HG02610 (cell line): ENCODE measurements at regions not wholly inside any gene's neighbourhood (a gene's known extent, or its start where the extent isn't known, plus 50 kb on each side); places are given as distances from the start of the nearest gene placed in this dataset.

Source experiments
- ATAC-seq: cut with Tn5 transposase; IDR thresholded peaks from one replicate; pipeline ENCODE4 v1.9.1; 2021; ENCODE audit warnings: mild to moderate bottlenecking, moderate library complexity; ENCODE audit not compliant: unreplicated experiment

GRCh38 chr18:46291149-46291548 lies 187.0 kb downstream of the HAUS1 start:
- ATAC-seq, result no peak

- ATAC-seq, result no peak
Observed at GRCh38 chr18:46293742-46294181, 189.6 kb downstream of the HAUS1 start.

GRCh38 chr18:46294318-46294717 lies 190.1 kb downstream of the HAUS1 start:
- ATAC-seq, result no peak

GRCh38 chr18:46294751-46295150 lies 190.6 kb downstream of the HAUS1 start:
- ATAC-seq, result no peak

- ATAC-seq, result no peak
Observed at GRCh38 chr18:46295416-46295815, 191.2 kb downstream of the HAUS1 start.

- ATAC-seq, result no peak
Observed at GRCh38 chr18:46296656-46297055, 192.5 kb downstream of the HAUS1 start.

- ATAC-seq, result no peak
Observed at GRCh38 chr18:46297124-46297523, 192.9 kb downstream of the HAUS1 start.

GRCh38 chr18:46297621-46298020 lies 193.4 kb downstream of the HAUS1 start:
- no peak for ATAC-seq

DNA sequence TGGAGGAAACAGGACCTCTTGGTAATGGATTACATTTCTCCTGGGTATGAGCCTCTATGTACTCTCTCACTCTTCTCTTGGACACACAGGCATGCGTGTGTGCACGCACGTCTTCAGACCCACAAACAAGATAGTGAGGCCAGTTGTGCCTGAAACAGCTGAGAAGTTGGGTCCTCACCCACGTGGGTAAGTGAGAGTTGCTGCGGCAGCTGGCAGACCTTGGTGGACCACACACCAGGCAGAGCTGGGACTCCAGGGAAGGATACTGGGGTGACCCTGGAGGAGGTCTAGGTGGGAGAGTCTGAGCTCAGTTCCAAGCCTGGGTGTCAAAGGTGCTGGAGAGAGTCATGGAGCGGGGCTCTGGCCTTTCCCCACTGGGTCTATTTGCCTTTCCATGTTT lies 194.3 kb downstream of the HAUS1 start:
- ATAC-seq, result no peak

DNA sequence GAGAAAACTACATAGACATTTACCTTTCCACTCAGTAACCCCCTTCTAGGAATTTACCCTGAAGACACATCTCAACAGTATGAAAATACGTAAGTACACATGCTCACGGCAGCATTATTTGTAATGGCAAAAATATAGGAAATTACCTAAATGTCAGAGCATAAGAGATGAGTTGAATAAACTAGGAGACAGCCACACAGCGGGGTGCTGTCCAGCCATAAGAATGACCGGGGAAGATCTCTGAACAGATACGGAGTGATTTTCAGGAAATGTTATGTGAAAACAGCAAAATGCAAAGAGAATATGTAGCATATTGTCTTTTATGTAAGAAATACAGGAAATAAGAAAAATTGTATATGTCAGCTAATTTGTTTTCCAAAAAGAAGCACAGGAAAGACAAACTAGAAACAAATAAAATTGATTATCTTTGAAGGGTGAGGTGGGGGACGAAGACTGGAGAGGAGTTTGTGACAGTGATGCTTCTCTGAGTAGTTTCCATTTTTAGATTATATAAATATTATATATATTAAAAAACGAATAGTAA lies 195.4 kb downstream of the HAUS1 start:
- no peak for ATAC-seq

- no peak for ATAC-seq
Observed at GRCh38 chr18:46301081-46301480, 196.9 kb downstream of the HAUS1 start.

- ATAC-seq, result no peak
Observed at GRCh38 chr18:46301571-46301970, 197.4 kb downstream of the HAUS1 start.

DNA sequence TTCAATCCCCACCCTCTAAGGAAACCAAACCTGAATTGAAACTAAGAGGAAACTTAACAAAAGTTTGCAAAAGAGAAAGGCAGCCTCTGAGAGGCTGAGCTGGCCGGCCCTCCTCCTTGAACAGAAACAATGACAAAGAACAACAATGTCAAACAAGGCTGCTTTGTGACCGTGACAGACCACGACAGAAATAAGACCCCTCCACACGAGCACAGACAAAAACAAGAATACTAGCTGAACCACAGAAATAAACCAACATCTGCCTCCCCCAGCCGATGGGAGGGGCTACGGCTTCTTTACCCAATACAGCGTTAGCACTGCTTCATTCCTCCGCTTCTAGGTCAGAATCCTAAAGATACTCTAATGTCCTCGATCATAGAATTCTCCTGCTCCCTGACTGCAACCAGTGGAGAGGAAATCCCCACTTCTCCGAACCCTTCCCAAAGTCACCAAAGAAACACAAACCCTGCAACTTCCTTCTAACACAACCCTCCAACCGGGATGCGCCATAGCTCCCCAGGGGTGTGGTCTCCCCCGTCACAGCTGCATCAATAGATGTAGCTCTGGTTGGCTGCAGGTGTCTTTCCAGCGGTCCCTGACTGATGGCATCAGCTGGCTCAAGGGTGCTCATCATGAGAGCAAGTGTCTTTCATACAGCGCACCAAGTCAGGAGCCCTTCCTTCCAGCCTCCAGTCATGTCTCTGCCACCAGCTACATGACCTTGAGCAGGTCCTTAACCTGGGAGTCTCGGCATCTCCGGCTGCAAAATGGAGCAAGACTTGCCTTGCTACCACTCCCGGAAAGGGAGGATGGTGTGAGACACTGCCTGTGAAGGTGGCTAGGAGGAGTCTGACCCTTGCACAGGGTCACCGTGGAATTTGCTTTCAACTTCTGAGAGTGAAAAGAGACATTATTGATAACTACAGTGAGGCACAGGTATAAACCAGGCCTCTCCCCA lies 198.6 kb downstream of the HAUS1 start:
- no peak for ATAC-seq

DNA sequence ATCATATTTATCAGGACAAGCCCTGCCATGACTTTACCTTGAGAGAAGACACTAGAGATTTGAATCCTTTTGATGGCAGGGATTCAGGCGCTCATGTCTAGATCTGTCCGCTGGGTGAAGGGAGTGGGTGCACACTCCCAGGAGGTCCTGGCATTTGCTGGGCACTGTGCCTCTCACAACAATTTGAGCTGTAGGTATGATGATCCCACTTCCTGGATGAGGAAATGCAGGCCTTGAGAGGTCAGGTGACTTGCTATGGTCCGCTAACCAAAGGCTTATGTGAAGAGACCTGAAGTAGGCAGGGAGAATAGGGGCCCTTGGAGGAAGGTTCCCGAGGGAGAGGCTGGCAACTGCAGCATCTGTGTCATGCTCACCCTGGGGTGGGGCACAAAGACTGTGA lies 206.1 kb downstream of the HAUS1 start:
- no peak for ATAC-seq

GRCh38 chr18:46310675-46311345 lies 206.6 kb downstream of the HAUS1 start:
- ATAC-seq, result no peak

DNA sequence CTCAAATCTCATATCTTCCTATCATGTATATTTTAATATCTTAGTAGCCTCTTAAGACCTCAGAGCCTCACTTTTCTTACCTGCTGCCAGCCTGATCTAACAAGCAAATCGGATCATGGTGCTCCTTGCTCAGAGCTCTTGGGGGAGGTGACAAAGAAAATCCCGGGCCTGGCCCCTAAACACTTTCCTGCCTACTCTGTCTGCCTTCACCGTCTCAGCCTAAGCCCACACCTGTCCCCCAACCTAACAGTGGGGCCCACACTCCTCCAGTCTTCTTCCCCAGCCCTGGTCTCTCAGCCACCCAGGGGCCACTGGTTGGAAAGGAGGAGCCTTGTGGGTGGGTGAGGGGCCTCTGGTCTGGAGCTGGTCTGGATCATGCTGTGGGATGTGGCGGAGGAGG lies 207.3 kb downstream of the HAUS1 start:
- no peak for ATAC-seq

DNA sequence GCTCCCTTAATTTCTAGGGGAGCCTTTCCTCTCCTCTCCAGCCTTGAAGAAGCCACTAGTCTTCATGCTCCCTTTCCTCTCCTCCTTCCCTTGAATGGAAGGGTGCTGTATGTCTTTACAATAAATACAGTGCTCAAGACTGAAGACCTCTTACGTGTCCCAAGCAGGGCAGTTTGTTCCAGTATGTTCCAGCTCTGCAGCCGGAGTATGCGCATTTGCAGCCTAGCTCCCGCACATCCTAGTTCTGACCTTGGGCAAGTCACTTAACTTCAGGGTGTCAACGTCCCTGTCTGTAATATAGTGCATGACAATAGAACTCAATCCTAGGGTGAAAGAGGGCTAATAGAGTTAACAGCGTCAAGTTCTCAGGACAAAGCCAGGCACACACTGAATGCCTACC lies 208.0 kb downstream of the HAUS1 start:
- no peak for ATAC-seq

DNA sequence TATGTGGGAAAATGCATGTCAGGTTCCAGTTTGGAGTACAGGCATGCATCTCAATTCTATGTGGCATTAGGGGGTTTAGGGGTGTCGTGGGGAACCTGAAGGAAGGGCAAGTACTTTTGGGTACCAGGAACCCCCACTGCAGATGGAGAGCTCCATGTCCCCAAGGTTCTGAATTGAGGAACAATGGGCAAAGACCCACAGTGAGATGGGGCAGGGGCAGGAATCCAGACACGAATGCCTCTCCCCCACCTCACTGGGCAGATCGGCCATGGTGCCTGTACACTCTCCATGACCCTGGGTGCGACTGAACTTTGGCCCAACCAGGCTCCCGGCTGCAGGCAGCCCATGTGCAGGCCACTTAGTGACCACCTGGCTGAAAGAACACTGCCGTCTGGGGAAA lies 209.3 kb downstream of the HAUS1 start:
- ATAC-seq, result no peak

DNA sequence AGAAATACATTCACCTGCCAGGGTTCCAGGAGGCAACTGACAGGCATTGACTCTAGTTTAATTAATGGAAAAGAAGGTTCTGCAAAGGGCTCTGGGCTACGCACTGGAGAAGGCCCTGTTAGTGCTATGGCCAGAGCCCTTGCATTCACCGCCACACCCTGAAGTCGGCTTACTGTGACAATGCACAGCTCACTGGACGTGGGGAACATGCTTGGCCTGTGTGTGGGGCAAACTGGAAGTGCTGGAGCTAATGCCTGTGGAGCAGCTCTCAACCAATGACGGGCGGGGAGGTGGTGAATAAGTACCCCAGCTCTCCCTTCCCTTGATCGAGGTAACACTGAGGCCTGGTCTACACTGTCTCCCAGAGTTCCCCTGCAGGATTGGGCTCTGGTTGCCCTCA lies 209.8 kb downstream of the HAUS1 start:
- ATAC-seq, result no peak

DNA sequence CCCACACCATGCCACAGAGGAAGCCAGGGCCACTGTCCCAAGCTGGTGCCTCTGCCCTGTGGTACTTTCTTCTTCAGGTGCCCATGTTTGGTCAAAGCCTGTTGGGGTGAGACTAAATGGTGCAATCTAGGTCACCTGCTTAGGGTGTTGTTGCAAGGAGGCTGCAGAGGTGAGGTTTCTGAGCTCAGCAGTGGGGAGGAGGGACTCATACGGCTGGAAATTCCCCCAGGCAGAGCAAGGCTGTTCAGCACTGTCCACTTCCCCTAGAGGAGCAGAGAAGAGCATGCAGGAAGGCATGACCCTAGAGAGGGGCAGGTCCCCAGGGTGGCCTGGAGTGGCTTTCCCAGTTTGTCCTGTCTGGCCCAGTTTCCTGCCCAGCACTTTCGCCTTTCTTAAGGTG lies 211.0 kb downstream of the HAUS1 start:
- ATAC-seq, result no peak

DNA sequence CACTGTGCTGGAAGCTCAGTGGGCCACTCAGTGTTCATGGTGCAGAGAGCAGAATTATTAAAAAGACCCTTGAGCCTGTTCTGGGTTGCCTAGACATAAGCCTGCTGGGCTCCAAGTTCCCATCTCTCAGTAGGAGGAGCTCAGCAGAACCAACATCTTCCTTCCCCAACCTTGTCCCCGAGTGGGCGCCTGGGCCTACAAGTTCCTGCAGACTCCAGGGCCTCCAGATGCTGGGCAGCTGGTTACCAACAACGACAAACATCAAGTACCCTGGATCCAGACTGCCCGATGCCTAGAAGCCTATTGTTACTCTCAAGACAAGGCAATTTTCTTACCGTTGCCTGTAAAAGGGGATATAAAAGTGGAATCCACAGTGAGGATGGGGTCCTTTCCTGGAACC lies 214.2 kb downstream of the HAUS1 start:
- ATAC-seq, result no peak

DNA sequence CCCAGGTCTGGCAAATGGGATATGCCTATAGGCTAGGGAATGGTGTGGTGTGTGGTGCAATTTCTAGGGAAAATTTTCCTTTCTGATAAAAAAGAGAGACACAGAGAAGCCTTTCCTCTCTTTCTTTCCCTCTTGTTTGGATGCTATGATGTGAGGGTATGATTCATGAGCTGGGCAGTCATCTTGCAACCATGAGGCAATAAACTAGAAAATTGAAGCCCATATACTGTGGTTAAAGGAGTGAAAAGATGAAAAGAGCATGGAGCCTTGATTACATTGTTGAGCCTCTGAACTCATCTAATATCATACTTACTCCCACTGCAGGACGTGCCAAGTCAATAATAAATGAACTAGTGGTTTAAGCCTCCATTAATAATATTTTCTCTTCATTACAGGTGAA lies 215.6 kb downstream of the HAUS1 start:
- no peak for ATAC-seq
